ENCODE measurements at regions not wholly inside any gene's neighbourhood (a gene's known extent, or its start where the extent isn't known, plus 50 kb on each side); places are given as distances from the start of the nearest gene placed in this dataset.

- no peak for TF ChIP-seq CTCF (IDR thresholded peaks at IDR 0.05; ENCODE audit: poor library complexity, severe bottlenecking)
- no peak for TF ChIP-seq SMC3 (conservative IDR thresholded peaks at IDR 0.05; ENCODE audit: poor library complexity)
- no peak for TF ChIP-seq EZH2 (IDR thresholded peaks at IDR 0.05; ENCODE audit: borderline replicate concordance, insufficient read depth, low read length, poor library complexity, severe bottlenecking)
- no peak for TF ChIP-seq RAD21 (conservative IDR thresholded peaks at IDR 0.05)
- no peak for TF ChIP-seq EP300 (conservative IDR thresholded peaks at IDR 0.05; ENCODE audit: poor library complexity, severe bottlenecking)
- no peak for TF ChIP-seq POLR2AphosphoS5 (IDR thresholded peaks at IDR 0.05)
- TF ChIP-seq REST (IDR thresholded peaks at IDR 0.05; ENCODE audit: borderline replicate concordance), result no peak
- no peak for TF ChIP-seq MXI1 (conservative IDR thresholded peaks at IDR 0.05; ENCODE audit: poor library complexity, severe bottlenecking)
- TF ChIP-seq TAF1 (IDR thresholded peaks at IDR 0.05; ENCODE audit: low read depth), result no peak
Measured at GRCh38 chr6:106866875-106867658, 107.5 kb downstream of the CD24 start.

Data from neural cell (in vitro differentiated cells).